Skin epidermis (tissue), 12 donors: ENCODE measurements at regions not wholly inside any gene's neighbourhood (a gene's known extent, or its start where the extent isn't known, plus 50 kb on each side); places are given as distances from the start of the nearest gene placed in this dataset.
"Not testable (repeated sequence)": the region's sequence is repeated elsewhere in the genome, so short reads cannot be mapped to it uniquely, and the experiment has no call there.

ENCODE experiments used
- H3K27ac ChIP-seq, 21 experiments: fragments of 200-600 bp; sonication (generic) in 11 of 21; one replicate each; pipeline ENCODE4 v1.5.0; 2020; ENCODE audit warnings: mild to moderate bottlenecking in 3 of 21, inconsistent platforms in 2 of 21, moderate library complexity in 2 of 21
- H3K4me3 ChIP-seq, 7 experiments: fragments of 200-600 bp; sonication (generic) in 2 of 7; one replicate each; pipeline ENCODE4 v1.5.0; 2020; ENCODE audit warnings: inconsistent platforms in 2 of 7, mild to moderate bottlenecking in 2 of 7, moderate library complexity in 1 of 7

DNA sequence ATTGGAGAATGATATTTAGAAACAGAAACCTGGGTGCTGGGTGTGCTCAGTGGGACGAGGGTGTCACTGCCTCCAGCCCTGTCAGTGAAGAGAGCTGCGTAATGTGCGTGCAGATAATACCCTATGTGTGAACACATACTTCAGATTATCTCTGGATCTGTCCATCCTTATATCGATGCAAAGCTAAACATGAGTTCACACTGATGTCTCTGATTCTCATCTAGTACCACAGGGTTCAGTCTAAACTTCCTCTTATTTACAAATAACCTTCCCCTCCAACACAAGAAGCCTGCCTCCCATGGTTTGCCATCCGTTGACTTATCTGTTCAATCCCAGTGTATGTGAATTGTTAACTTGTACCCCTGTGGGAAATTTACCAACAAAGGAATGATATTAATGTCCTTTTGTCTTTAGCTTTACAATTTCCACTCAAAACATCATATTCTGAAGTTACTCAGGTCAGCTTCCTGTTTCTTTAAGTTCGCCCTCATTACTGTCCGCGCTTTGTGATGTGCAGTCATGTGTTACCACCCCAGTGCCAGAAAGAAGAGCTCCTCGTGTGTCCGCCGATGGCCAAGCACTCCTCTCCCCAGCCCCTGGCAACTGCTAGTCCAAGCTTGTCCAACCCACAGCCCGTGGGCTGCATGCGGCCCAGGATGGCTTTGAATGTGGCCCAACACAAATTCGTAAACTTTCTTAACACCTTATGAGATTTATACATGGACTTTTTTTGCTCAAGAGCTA, 108.2 kb downstream of the RTP5 start:
- no peak overlapping the region for H3K4me3 ChIP-seq
- H3K27ac ChIP-seq, result no peak overlapping the region

DNA sequence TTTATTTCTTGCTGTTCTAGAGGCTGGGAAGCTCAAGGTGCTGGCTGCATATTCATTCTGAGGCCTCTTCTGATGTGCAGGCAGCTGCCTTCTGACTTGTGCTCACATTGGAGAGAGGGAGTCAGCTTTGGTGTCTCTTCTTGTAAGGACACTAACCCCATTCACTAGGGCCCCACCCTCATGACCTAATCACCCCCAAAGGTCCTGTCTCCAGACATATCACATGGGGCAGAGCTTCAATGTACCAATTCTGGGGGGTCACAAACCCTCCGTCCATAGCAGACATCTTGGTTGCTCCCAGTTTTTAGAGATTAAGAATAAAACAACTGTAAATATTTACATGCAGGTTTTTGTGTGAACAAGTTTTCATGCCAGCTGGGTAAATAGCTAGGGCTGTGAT, 109.1 kb downstream of the RTP5 start:
- Histone ChIP-seq H3K4me3 (no peak overlapping the region), H3K27ac (no peak overlapping the region)

DNA sequence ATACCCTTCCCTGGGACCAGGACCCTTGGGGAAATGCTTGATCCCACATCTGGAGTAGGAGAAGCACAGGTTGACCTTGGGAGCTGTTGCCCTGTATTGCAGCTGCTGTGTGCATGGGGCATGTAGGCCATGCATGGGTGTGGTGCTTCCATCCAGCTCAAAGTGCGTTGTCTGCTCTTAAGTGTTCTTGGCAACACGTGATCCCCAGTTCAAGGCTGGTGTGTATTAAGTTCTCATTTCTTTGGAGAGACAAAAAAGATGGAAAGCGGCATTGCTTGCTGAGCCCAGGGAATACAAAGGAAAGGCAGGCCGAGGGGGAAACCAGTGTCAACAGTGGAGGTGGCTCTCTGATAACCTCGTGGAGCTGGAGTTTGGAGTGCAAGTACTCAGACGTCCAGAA, 110.7 kb downstream of the RTP5 start:
- Histone ChIP-seq H3K27ac (no peak overlapping the region), H3K4me3 (no peak overlapping the region)

- Histone ChIP-seq H3K4me3 (no peak overlapping the region), H3K27ac (no peak overlapping the region)
These were observed 111.7 kb downstream of the RTP5 start for GRCh38 chr2:241981076-241981700.

- H3K4me3 ChIP-seq, result no peak overlapping the region
- H3K27ac ChIP-seq, result no peak overlapping the region
These were observed 113.4 kb downstream of the RTP5 start for GRCh38 chr2:241982706-241983570.

DNA sequence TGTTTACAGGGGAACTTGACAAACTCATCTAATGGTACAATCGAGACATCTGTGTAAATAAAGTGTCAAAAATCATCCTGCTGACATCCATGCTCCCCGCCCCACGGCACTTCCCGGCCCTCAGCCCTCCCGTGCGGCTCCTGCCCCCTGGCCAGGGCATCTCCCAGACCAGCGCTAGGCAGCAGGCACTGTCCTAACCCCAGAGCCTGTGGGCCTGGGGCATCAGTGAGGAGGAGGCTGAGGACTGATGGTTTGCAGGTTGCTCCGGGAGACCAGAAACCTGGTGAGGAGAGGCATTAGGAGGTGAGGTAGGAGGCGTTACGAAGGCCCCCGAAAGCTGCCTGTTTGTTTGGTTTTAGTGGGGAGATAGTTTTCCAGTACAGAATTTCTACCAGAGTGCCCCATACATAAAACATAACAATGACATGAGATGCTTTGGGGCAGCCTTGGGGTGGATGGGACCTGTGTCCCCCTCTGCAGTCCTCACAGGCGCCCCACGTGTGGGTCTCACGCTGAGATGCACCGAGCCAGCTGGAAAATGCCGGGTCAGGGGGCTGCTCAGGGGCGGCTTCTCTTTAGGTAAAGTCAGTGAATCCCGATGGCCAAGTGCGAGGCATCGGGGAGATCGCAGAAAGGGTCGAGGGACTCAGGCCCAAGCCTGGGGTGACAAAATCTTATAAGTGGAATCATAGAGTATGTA, 114.2 kb downstream of the RTP5 start:
- Histone ChIP-seq H3K27ac (no peak overlapping the region), H3K4me3 (no peak overlapping the region)

GRCh38 chr2:241984271-241984655, 114.7 kb downstream of the RTP5 start:
- no peak overlapping the region for H3K4me3 ChIP-seq

GRCh38 chr2:241984658-241985057, 115.1 kb downstream of the RTP5 start:
- no peak overlapping the region for H3K27ac ChIP-seq
- H3K4me3 ChIP-seq, result no peak overlapping the region

More at GRCh38 chr2:241984271-241984655, 114.7 kb downstream of the RTP5 start:
- H3K27ac ChIP-seq, result no peak overlapping the region

DNA sequence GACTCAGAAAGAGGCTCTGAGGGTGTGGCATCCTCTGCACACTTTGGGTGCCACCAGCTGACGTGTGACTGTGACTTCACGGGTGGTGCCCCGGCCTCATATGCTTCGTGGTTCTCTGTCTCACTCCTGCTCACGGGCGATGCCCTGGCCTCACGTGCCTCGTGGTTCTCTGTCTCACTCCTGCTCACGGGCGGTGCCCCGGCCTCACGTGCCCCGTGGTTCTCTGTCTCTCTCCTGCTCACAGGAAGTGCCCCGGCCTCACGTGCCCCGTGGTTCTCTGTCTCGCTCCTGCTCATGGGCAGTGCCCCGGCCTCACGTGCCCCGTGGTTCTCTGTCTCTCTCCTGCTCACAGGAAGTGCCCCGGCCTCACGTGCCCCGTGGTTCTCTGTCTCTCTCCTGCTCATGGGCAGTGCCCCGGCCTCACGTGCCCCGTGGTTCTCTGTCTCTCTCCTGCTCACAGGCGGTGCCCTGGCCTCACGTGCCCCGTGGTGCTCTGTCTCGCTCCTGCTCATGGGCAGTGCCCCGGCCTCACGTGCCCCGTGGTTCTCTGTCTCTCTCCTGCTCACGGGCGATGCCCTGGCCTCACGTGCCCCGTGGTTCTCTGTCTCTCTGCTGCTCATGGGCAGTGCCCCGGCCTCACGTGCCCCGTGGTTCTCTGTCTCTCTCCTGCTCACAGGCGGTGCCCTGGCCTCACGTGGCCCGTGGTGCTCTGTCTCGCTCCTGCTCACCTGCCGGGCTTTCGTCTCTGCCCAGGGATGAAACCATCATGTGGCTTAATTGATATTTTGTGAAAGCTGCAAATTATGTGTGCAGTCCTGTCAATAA, 115.8 kb downstream of the RTP5 start:
- not testable (repeated sequence) for H3K4me3 ChIP-seq
- H3K27ac ChIP-seq, result peak overlapping the region in 1 of 21 experiments; percentile 34

DNA sequence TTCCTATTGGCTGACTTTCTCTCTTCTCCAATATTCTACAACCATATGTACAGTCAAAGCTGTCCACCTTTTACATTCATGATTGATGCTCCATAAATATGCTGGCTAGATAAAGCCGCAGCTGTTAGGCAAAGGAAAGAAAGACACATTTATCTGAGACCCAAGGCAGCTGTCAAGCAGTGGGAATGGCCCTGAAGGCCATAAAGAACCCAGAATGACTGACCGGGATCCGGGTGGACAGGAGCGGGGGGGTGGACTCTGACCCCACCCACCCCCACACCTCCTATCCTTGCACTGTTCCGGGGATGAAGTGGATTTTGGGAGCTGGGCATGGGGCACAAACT, 116.4 kb downstream of the RTP5 start:
- no peak overlapping the region for H3K4me3 ChIP-seq
- no peak overlapping the region for H3K27ac ChIP-seq

DNA sequence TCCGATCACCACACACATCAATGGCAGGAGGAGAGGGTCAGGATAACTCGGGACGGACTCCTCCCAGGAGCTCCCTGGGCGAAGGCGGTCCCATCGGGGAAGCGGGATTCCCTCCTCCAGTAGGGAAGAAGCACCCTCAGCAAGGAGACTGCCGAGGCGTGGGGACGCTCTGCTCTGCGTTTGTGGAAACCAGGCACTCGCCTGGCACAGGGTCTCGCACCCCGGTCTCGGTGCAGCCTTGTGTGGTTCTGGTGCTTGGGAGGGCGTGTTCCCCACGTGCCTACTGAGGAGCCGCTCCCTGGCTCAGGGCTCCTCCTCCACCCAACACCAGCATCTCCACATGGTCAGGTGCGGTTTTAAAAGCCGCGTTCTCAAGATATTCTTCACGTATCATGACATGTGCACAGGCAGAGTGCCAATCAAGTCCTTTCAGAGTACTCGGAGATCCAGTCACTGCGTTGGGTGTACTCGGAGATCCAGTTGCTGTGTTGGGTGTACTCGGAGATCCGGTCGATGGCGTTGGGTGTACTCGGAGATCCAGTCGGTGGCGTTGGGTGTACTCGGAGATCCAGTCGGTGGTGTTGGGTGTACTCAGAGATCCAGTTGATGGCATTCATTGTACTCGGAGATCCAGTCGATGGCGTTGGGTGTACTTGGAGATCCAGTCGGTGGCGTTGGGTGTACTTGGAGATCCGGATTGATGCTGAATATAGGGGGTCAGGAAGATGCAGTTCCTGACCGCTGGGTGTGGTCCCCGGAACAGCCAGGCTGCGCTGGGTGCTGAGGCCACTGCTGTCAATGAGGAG, 117.5 kb downstream of the RTP5 start:
- H3K27ac ChIP-seq, result no peak overlapping the region
- no peak overlapping the region for H3K4me3 ChIP-seq

- H3K27ac ChIP-seq, result no peak overlapping the region
These were observed 118.2 kb downstream of the RTP5 start for GRCh38 chr2:241987726-241988125.

DNA sequence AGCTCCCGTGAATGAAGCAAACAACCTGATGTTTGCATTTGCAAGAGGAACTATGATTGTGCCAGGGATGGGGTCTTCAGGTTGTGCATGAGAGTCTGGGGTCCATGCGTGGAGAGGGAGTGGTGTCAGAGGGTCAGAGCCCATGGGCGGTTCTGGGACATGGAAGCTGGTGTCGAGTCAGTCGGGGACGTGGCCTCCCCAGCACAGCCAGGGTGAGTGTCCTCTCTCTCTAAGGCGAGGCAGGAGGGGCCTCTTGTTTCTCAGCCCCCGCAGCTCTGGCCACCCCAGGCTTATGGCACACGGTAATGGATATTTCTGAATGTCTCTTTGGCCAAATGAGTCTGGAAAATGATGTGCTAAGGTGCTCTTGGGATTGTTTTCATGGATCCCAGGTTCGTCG, 118.6 kb downstream of the RTP5 start:
- Histone ChIP-seq H3K4me3 (no peak overlapping the region), H3K27ac (no peak overlapping the region)

More at GRCh38 chr2:241987726-241988125, 118.2 kb downstream of the RTP5 start:
- no peak overlapping the region for H3K4me3 ChIP-seq

- H3K4me3 ChIP-seq, result no peak overlapping the region
- no peak overlapping the region for H3K27ac ChIP-seq
These were observed 119.5 kb downstream of the RTP5 start for GRCh38 chr2:241989074-241989473.

GRCh38 chr2:241990466-241990865, 120.9 kb downstream of the RTP5 start:
- Histone ChIP-seq H3K4me3 (no peak overlapping the region), H3K27ac (no peak overlapping the region)

DNA sequence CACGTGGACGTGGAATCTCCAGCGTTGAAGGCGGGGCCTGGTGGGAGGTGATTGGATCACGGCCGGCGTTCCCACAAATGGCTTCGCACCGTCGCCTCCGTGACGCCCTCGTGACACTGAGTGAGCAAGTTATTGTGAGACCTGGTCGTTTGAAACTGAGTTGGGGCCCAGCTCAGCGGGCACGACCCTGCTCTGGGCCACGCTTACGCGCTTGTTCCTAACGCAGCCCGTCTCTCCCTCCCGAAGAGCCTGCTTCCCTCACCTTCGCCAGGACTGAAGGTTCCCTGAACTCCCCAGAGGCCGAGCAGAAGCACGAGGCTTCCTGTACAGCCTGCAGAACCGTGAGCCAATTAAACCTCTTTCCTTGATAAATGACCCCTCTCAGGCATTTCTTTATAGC, 121.8 kb downstream of the RTP5 start:
- Histone ChIP-seq H3K4me3 (no peak overlapping the region), H3K27ac (no peak overlapping the region)

- H3K27ac ChIP-seq, result no peak overlapping the region
These were observed 123.2 kb downstream of the RTP5 start for GRCh38 chr2:241992753-241993152.

GRCh38 chr2:241993386-241994005, 124.0 kb downstream of the RTP5 start:
- H3K27ac ChIP-seq, result no peak overlapping the region
- H3K4me3 ChIP-seq, result no peak overlapping the region

More at GRCh38 chr2:241992753-241993152, 123.2 kb downstream of the RTP5 start:
- no peak overlapping the region for H3K4me3 ChIP-seq
